Bronchial epithelial cell (primary cell): ENCODE measurements at regions not wholly inside any gene's neighbourhood (a gene's known extent, or its start where the extent isn't known, plus 50 kb on each side); places are given as distances from the start of the nearest gene placed in this dataset.

Experiments
- DNase-seq: peaks from one replicate; pipeline ENCODE4 v3.0.0-alpha.2; 2010; ENCODE audit warnings: low read depth
- FAIRE-seq: peaks from 2 replicates; lab custom pipeline; 2011; peaks lifted over from hg19 to GRCh38; lab: Jason Lieb, UNC
- H3K27me3 ChIP-seq: 2 replicates; pipeline ENCODE4 v1.5.1; 2011; ENCODE audit warnings: low read length; ENCODE audit not compliant: control insufficient read depth, insufficient read depth
- H3K36me3 ChIP-seq: 2 replicates; pipeline ENCODE4 v1.5.1; 2011; ENCODE audit warnings: low read length; ENCODE audit not compliant: control insufficient read depth, insufficient read depth
- H3K4me3 ChIP-seq: 2 replicates; pipeline ENCODE4 v1.5.1; 2011; ENCODE audit warnings: mild to moderate bottlenecking, low read depth, low read length, control low read depth
- CTCF ChIP-seq: IDR thresholded peaks from 2 replicates; pipeline ENCODE4 v1.5.1; 2011; ENCODE audit warnings: mild to moderate bottlenecking, moderate library complexity, low read length, control low read depth, inconsistent platforms; ENCODE audit not compliant: insufficient read depth, severe bottlenecking

GRCh38 chr9:38253200-38253599 lies 139.3 kb upstream of the ALDH1B1 start:
- Histone ChIP-seq H3K4me3 (no peak overlapping the region), H3K27me3 (no peaks in the 10 kb centered on the region), H3K36me3 (no peaks in the 10 kb centered on the region)
- no peak for FAIRE-seq
- no peak for DNase-seq
- TF ChIP-seq CTCF, result no peak

- DNase-seq (no peak), FAIRE-seq (no peak)
- TF ChIP-seq CTCF, result no peak
- Histone ChIP-seq H3K27me3 (peaks cover 6% of the 10 kb centered on the region), H3K4me3 (no peak overlapping the region), H3K36me3 (no peaks in the 10 kb centered on the region)
Measured at GRCh38 chr9:38251036-38251860, 141.3 kb upstream of the ALDH1B1 start.

DNA sequence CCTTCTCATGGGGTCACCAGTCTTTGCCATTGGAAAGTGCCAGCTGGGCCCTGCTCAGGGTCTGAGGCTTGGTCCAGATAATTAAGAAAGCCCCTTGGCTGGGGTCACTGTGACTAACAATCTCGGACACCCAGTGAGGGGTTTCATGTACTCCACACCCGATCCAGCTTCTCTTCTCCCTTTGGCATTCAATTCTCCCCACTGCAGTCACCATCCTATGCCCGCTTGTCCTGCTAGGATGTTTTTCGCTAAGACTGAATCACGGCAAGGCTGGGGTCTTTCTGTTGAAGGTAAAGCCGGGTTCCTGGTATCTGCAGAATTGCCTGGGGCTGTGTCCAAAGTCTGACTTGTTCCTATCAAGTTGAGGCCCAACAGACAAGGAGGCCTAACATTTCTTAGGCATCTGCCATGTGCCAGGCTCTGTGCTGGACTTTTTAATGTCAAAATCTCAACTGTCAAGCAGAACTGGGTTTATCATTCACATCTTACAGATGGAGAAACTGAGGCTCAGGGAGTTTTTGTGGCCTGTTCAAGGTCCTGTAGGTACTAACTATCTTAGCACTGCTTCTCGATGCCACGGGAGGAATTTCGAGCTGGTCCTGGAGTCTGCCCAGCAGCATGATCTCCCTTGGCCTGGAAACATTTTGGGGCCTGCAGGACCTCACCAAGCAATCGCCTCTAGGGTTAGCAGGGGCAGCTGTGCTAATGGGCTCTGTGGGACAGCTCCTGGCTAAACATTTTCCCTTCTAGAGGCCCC lies 142.0 kb upstream of the ALDH1B1 start:
- TF ChIP-seq CTCF, result no peak
- H3K36me3 ChIP-seq, result no peaks in the 10 kb centered on the region
- no peak for FAIRE-seq
- no peak for DNase-seq
- H3K27me3 ChIP-seq, result peaks cover 7% of the 10 kb centered on the region
- no peak overlapping the region for H3K4me3 ChIP-seq

GRCh38 chr9:38249587-38250210 lies 142.8 kb upstream of the ALDH1B1 start:
- no peak for DNase-seq
- no peak for FAIRE-seq
- TF ChIP-seq CTCF, result no peak

GRCh38 chr9:38249049-38249448 lies 143.5 kb upstream of the ALDH1B1 start:
- no peak for DNase-seq

More at GRCh38 chr9:38249587-38250210, 142.8 kb upstream of the ALDH1B1 start:
- Histone ChIP-seq H3K27me3 (peaks cover 7% of the 10 kb centered on the region), H3K4me3 (no peak overlapping the region), H3K36me3 (no peaks in the 10 kb centered on the region)

More at GRCh38 chr9:38249049-38249448, 143.5 kb upstream of the ALDH1B1 start:
- no peak for TF ChIP-seq CTCF
- Histone ChIP-seq H3K27me3 (peaks cover 7% of the 10 kb centered on the region), H3K4me3 (no peak overlapping the region), H3K36me3 (no peaks in the 10 kb centered on the region)
- no peak for FAIRE-seq
